T-helper 17 cell (primary cell): ENCODE measurements at regions not wholly inside any gene's neighbourhood (a gene's known extent, or its start where the extent isn't known, plus 50 kb on each side); places are given as distances from the start of the nearest gene placed in this dataset.
"Not testable (repeated sequence)": the region's sequence is repeated elsewhere in the genome, so short reads cannot be mapped to it uniquely, and the experiment has no call there.

ENCODE experiments used
- ATAC-seq: fragments of 150-1000 bp; cut with Tn5 transposase; 2 replicates; pipeline ENCODE4 v1.10.0; 2021; ENCODE audit warnings: mild to moderate bottlenecking, moderate library complexity
- DNase-seq, 3 donors: peaks; one replicate each; pipeline versions ENCODE4 v3.0.0 to v3.0.0-alpha.2; 2020 to 2021
- H3K9me3 ChIP-seq: one replicate; pipeline ENCODE4 v1.7.0; 2013; ENCODE audit warnings: low read length, mild to moderate bottlenecking; ENCODE audit not compliant: control insufficient read depth, poor library complexity, severe bottlenecking
- H3K27ac Mint-ChIP-seq: one replicate; pipeline ENCODE4 v1.8.0; 2022; ENCODE audit warnings: mild to moderate bottlenecking, moderate library complexity, mixed read lengths
- H3K27me3 Mint-ChIP-seq: one replicate; pipeline ENCODE4 v1.8.0; 2022; ENCODE audit warnings: mixed read lengths
- H3K36me3 Mint-ChIP-seq: one replicate; pipeline ENCODE4 v1.8.0; 2022; ENCODE audit warnings: low read depth, mixed read lengths
- H3K4me1 Mint-ChIP-seq: one replicate; pipeline ENCODE4 v1.8.0; 2022; ENCODE audit warnings: mild to moderate bottlenecking, mixed read lengths
- H3K4me3 Mint-ChIP-seq: one replicate; pipeline ENCODE4 v1.8.0; 2022; ENCODE audit warnings: mild to moderate bottlenecking, moderate library complexity, mixed read lengths

- H3K9me3 ChIP-seq, result no peaks in the 10 kb centered on the region
- no peak for ATAC-seq
- no peaks in the 10 kb centered on the region for H3K36me3 Mint-ChIP-seq
- no peak for DNase-seq
- H3K27me3 Mint-ChIP-seq, result peaks cover 13% of the 10 kb centered on the region
- no peak overlapping the region for H3K4me3 Mint-ChIP-seq
- H3K27ac Mint-ChIP-seq, result no peak overlapping the region
- H3K4me1 Mint-ChIP-seq, result no peaks in the 10 kb centered on the region
These were observed 253.8 kb downstream of the BCAT1 start for GRCh38 chr12:24695103-24695502.

GRCh38 chr12:24688601-24689000, 260.3 kb downstream of the BCAT1 start:
- DNase-seq (no peak), ATAC-seq (no peak)
- H3K27me3 Mint-ChIP-seq, result peaks cover 24% of the 10 kb centered on the region
- no peak overlapping the region for H3K4me3 Mint-ChIP-seq
- H3K9me3 ChIP-seq, result no peaks in the 10 kb centered on the region
- H3K27ac Mint-ChIP-seq, result no peak overlapping the region
- no peaks in the 10 kb centered on the region for H3K4me1 Mint-ChIP-seq
- H3K36me3 Mint-ChIP-seq, result no peaks in the 10 kb centered on the region

- H3K4me3 Mint-ChIP-seq, result no peak overlapping the region
- no peaks in the 10 kb centered on the region for H3K9me3 ChIP-seq
- ATAC-seq (no peak), DNase-seq (no peak)
- no peaks in the 10 kb centered on the region for H3K4me1 Mint-ChIP-seq
- H3K27me3 Mint-ChIP-seq, result peaks cover 14% of the 10 kb centered on the region
- no peak overlapping the region for H3K27ac Mint-ChIP-seq
- H3K36me3 Mint-ChIP-seq, result no peaks in the 10 kb centered on the region
These were observed 267.3 kb downstream of the BCAT1 start for GRCh38 chr12:24681570-24681969.

- H3K9me3 ChIP-seq, result peaks cover 3% of the 10 kb centered on the region
- Mint-ChIP-seq H3K4me1 (no peaks in the 10 kb centered on the region), H3K36me3 (no peaks in the 10 kb centered on the region), H3K27me3 (peaks cover 14% of the 10 kb centered on the region), H3K4me3 (no peak overlapping the region), H3K27ac (no peak overlapping the region)
- ATAC-seq (no peak), DNase-seq (no peak)
These were observed 269.8 kb downstream of the BCAT1 start for GRCh38 chr12:24679126-24679525.

- no peak for ATAC-seq
- no peak for DNase-seq
- Mint-ChIP-seq H3K27me3 (peaks cover 14% of the 10 kb centered on the region), H3K27ac (no peak overlapping the region), H3K36me3 (no peaks in the 10 kb centered on the region), H3K4me3 (no peak overlapping the region), H3K4me1 (no peaks in the 10 kb centered on the region)
- peaks cover 3% of the 10 kb centered on the region for H3K9me3 ChIP-seq
These were observed 270.5 kb downstream of the BCAT1 start for GRCh38 chr12:24678436-24678835.

- no peak overlapping the region for H3K27ac Mint-ChIP-seq
- H3K4me1 Mint-ChIP-seq, result no peaks in the 10 kb centered on the region
- H3K27me3 Mint-ChIP-seq, result peaks cover 12% of the 10 kb centered on the region
- H3K4me3 Mint-ChIP-seq, result no peak overlapping the region
- H3K9me3 ChIP-seq, result no peaks in the 10 kb centered on the region
- ATAC-seq (no peak), DNase-seq (no peak)
- no peaks in the 10 kb centered on the region for H3K36me3 Mint-ChIP-seq
These were observed 280.3 kb downstream of the BCAT1 start for GRCh38 chr12:24668563-24668962.

GRCh38 chr12:24664161-24664880, 284.6 kb downstream of the BCAT1 start:
- no peak for DNase-seq
- ATAC-seq, result no peak
- Mint-ChIP-seq H3K4me3 (no peak overlapping the region), H3K27me3 (peaks cover 5% of the 10 kb centered on the region), H3K4me1 (no peaks in the 10 kb centered on the region), H3K36me3 (no peaks in the 10 kb centered on the region), H3K27ac (no peak overlapping the region)
- no peaks in the 10 kb centered on the region for H3K9me3 ChIP-seq

GRCh38 chr12:24661657-24662096, 287.2 kb downstream of the BCAT1 start:
- ATAC-seq, result no peak
- DNase-seq, result no peak
- Mint-ChIP-seq H3K4me3 (no peak overlapping the region), H3K36me3 (no peaks in the 10 kb centered on the region), H3K27ac (no peak overlapping the region), H3K27me3 (peaks cover 5% of the 10 kb centered on the region), H3K4me1 (no peaks in the 10 kb centered on the region)
- H3K9me3 ChIP-seq, result no peaks in the 10 kb centered on the region

- H3K4me1 Mint-ChIP-seq, result no peaks in the 10 kb centered on the region
- no peak overlapping the region for H3K27ac Mint-ChIP-seq
- no peak for DNase-seq
These were observed 289.9 kb downstream of the BCAT1 start for GRCh38 chr12:24659016-24659415.

GRCh38 chr12:24654344-24654743, 294.6 kb downstream of the BCAT1 start:
- not testable (repeated sequence) for H3K27ac Mint-ChIP-seq, H3K4me3 Mint-ChIP-seq

More at GRCh38 chr12:24659016-24659415, 289.9 kb downstream of the BCAT1 start:
- Mint-ChIP-seq H3K27me3 (no peaks in the 10 kb centered on the region), H3K4me3 (no peak overlapping the region), H3K36me3 (no peaks in the 10 kb centered on the region)
- H3K9me3 ChIP-seq, result no peaks in the 10 kb centered on the region
- no peak for ATAC-seq

GRCh38 chr12:24649634-24650033, 299.3 kb downstream of the BCAT1 start:
- Mint-ChIP-seq H3K36me3 (no peaks in the 10 kb centered on the region), H3K27ac (no peak overlapping the region)
- DNase-seq, result no peak

More at GRCh38 chr12:24654344-24654743, 294.6 kb downstream of the BCAT1 start:
- not testable (repeated sequence) for ATAC-seq, H3K9me3 ChIP-seq, DNase-seq, H3K4me1 Mint-ChIP-seq, H3K27me3 Mint-ChIP-seq, H3K36me3 Mint-ChIP-seq

GRCh38 chr12:24649209-24649608, 299.7 kb downstream of the BCAT1 start:
- no peaks in the 10 kb centered on the region for H3K4me1 Mint-ChIP-seq
- H3K27ac Mint-ChIP-seq, result no peak overlapping the region
- no peaks in the 10 kb centered on the region for H3K27me3 Mint-ChIP-seq
- no peak for DNase-seq
- ATAC-seq, result no peak
- no peaks in the 10 kb centered on the region for H3K9me3 ChIP-seq
- no peak overlapping the region for H3K4me3 Mint-ChIP-seq
- no peaks in the 10 kb centered on the region for H3K36me3 Mint-ChIP-seq

More at GRCh38 chr12:24649634-24650033, 299.3 kb downstream of the BCAT1 start:
- no peaks in the 10 kb centered on the region for H3K27me3 Mint-ChIP-seq
- no peaks in the 10 kb centered on the region for H3K9me3 ChIP-seq
- no peak overlapping the region for H3K4me3 Mint-ChIP-seq
- ATAC-seq, result no peak
- no peaks in the 10 kb centered on the region for H3K4me1 Mint-ChIP-seq

GRCh38 chr12:24645254-24645653, 303.6 kb downstream of the BCAT1 start:
- DNase-seq (no peak), ATAC-seq (no peak)
- H3K4me1 Mint-ChIP-seq, result no peaks in the 10 kb centered on the region
- H3K27me3 Mint-ChIP-seq, result no peaks in the 10 kb centered on the region
- H3K4me3 Mint-ChIP-seq, result no peak overlapping the region
- H3K9me3 ChIP-seq, result no peaks in the 10 kb centered on the region
- no peak overlapping the region for H3K27ac Mint-ChIP-seq
- H3K36me3 Mint-ChIP-seq, result no peaks in the 10 kb centered on the region
